GM23338 (cell line): ENCODE measurements at regions not wholly inside any gene's neighbourhood (a gene's known extent, or its start where the extent isn't known, plus 50 kb on each side); places are given as distances from the start of the nearest gene placed in this dataset.

Experiments
- CREB1 ChIP-seq: fragments of 250-450 bp; sonication (Bioruptor Pico); IDR thresholded peaks from 2 replicates; pipeline ENCODE4 v1.5.0; 2020; ENCODE audit warnings: low read depth, mild to moderate bottlenecking, moderate library complexity
- EZH2 ChIP-seq: fragments of 200-600 bp; sonication (generic); IDR thresholded peaks from one replicate; pipeline ENCODE4 v1.8.0; 2017; ENCODE audit warnings: antibody characterized with exemption, mild to moderate bottlenecking, low read depth; ENCODE audit not compliant: unreplicated experiment
- EZH2phosphoT487 ChIP-seq: fragments of 200-600 bp; sonication (generic); IDR thresholded peaks from one replicate; pipeline ENCODE4 v1.8.1; 2018; ENCODE audit warnings: antibody characterized with exemption; ENCODE audit not compliant: unreplicated experiment
- JUNB ChIP-seq: IDR thresholded peaks from one replicate; pipeline ENCODE4 v1.6.1; 2016; ENCODE audit warnings: antibody characterized with exemption; ENCODE audit not compliant: unreplicated experiment
- NANOG ChIP-seq: IDR thresholded peaks from 2 replicates; pipeline ENCODE4 v1.6.1; 2016; ENCODE audit warnings: antibody characterized with exemption, borderline replicate concordance
- POLR2AphosphoS5 ChIP-seq: IDR thresholded peaks from 2 replicates; pipeline ENCODE4 v1.6.1; 2016; ENCODE audit warnings: antibody characterized with exemption, low read depth
- STAT1 ChIP-seq: IDR thresholded peaks from one replicate; pipeline ENCODE4 v1.6.1; 2016; ENCODE audit warnings: antibody characterized with exemption; ENCODE audit not compliant: unreplicated experiment
- ZNF114 ChIP-seq: fragments of 250-450 bp; sonication (Bioruptor Pico); IDR thresholded peaks from 2 replicates; pipeline ENCODE4 v1.5.0; 2020; ENCODE audit warnings: mild to moderate bottlenecking, moderate library complexity
- TF ChIP-seq, protein P1 (sequence below), 2 experiments: fragments of 200-600 bp in 1 of 2; sonication (generic) in 1 of 2; conservative IDR thresholded peaks; 2 replicates each; pipeline versions ENCODE4 v1.5.1 to v1.6.1; 2016 to 2017; ENCODE audit warnings: antibody characterized with exemption in 2 of 2, low read depth in 2 of 2, mild to moderate bottlenecking in 2 of 2, moderate library complexity in 1 of 2
- TF ChIP-seq, protein P2 (sequence below): IDR thresholded peaks from one replicate; pipeline ENCODE4 v1.6.1; 2018; ENCODE audit warnings: antibody characterized with exemption; ENCODE audit not compliant: unreplicated experiment

DNA sequence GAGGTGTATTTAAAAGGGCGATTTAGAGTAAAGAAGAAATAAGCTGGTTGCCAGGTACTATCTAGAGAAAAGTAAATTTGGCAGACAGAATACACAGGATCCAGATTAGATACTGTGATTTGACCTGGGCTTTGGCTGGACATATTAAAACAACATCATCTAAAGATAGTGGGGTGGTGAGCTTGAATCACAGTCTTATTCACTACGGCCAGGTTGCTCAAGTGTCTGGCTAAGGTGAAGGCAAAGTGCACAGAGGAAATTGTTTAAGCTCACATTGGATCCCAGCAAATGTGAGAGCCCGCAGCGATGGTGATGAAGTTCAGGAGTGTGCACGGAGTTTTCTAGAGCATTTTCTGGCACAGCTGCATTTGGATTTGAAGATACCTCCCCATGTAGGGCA lies 398.2 kb upstream of the MEF2C start:
- TF ChIP-seq, protein P1, sequence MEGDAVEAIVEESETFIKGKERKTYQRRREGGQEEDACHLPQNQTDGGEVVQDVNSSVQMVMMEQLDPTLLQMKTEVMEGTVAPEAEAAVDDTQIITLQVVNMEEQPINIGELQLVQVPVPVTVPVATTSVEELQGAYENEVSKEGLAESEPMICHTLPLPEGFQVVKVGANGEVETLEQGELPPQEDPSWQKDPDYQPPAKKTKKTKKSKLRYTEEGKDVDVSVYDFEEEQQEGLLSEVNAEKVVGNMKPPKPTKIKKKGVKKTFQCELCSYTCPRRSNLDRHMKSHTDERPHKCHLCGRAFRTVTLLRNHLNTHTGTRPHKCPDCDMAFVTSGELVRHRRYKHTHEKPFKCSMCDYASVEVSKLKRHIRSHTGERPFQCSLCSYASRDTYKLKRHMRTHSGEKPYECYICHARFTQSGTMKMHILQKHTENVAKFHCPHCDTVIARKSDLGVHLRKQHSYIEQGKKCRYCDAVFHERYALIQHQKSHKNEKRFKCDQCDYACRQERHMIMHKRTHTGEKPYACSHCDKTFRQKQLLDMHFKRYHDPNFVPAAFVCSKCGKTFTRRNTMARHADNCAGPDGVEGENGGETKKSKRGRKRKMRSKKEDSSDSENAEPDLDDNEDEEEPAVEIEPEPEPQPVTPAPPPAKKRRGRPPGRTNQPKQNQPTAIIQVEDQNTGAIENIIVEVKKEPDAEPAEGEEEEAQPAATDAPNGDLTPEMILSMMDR (conservative IDR thresholded peaks at IDR 0.05; ENCODE audit: low read depth in 2 of 2): no peak
- TF ChIP-seq NANOG: no peak
- no peak for TF ChIP-seq STAT1
- no peak for TF ChIP-seq ZNF114 (CRISPR knock-in tag)
- TF ChIP-seq EZH2: no peak
- TF ChIP-seq POLR2AphosphoS5: no peak
- TF ChIP-seq, protein P2, sequence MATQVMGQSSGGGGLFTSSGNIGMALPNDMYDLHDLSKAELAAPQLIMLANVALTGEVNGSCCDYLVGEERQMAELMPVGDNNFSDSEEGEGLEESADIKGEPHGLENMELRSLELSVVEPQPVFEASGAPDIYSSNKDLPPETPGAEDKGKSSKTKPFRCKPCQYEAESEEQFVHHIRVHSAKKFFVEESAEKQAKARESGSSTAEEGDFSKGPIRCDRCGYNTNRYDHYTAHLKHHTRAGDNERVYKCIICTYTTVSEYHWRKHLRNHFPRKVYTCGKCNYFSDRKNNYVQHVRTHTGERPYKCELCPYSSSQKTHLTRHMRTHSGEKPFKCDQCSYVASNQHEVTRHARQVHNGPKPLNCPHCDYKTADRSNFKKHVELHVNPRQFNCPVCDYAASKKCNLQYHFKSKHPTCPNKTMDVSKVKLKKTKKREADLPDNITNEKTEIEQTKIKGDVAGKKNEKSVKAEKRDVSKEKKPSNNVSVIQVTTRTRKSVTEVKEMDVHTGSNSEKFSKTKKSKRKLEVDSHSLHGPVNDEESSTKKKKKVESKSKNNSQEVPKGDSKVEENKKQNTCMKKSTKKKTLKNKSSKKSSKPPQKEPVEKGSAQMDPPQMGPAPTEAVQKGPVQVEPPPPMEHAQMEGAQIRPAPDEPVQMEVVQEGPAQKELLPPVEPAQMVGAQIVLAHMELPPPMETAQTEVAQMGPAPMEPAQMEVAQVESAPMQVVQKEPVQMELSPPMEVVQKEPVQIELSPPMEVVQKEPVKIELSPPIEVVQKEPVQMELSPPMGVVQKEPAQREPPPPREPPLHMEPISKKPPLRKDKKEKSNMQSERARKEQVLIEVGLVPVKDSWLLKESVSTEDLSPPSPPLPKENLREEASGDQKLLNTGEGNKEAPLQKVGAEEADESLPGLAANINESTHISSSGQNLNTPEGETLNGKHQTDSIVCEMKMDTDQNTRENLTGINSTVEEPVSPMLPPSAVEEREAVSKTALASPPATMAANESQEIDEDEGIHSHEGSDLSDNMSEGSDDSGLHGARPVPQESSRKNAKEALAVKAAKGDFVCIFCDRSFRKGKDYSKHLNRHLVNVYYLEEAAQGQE: no peak
- no peak for TF ChIP-seq JUNB
- TF ChIP-seq EZH2phosphoT487: no peak
- no peak for TF ChIP-seq CREB1
